H9 (cell line): ENCODE measurements at regions not wholly inside any gene's neighbourhood (a gene's known extent, or its start where the extent isn't known, plus 50 kb on each side); places are given as distances from the start of the nearest gene placed in this dataset.

Experiments used
- DNase-seq: peaks from one replicate; pipeline ENCODE4 v3.0.0-alpha.2; 2017
- H2AFZ ChIP-seq: one replicate; pipeline ENCODE4 v1.6.1; 2013; ENCODE audit warnings: mild to moderate bottlenecking, low read length, control low read depth, moderate library complexity
- H2AK5ac ChIP-seq: 2 replicates; pipeline ENCODE4 v1.6.1; 2013; ENCODE audit warnings: low read length, control low read depth, mixed read lengths; ENCODE audit not compliant: insufficient read length
- H2BK120ac ChIP-seq: one replicate; pipeline ENCODE4 v1.6.1; 2013; ENCODE audit warnings: low read depth, mild to moderate bottlenecking, low read length, control low read depth, inconsistent platforms; ENCODE audit not compliant: poor library complexity, severe bottlenecking
- H2BK12ac ChIP-seq: 2 replicates; pipeline ENCODE4 v1.6.1; 2013; ENCODE audit warnings: low read length, control low read depth, mixed read lengths, low read depth; ENCODE audit not compliant: insufficient read length
- H2BK15ac ChIP-seq: 2 replicates; pipeline ENCODE4 v1.6.1; 2013; ENCODE audit warnings: low read depth, low read length, control low read depth
- H2BK20ac ChIP-seq: one replicate; pipeline ENCODE4 v1.6.1; 2013; ENCODE audit warnings: low read depth, mild to moderate bottlenecking, low read length, control low read depth, inconsistent platforms; ENCODE audit not compliant: poor library complexity, severe bottlenecking
- H2BK5ac ChIP-seq: 2 replicates; pipeline ENCODE4 v1.6.1; 2013; ENCODE audit warnings: low read length, control low read depth, mixed read lengths; ENCODE audit not compliant: insufficient read length
- H3K14ac ChIP-seq: 2 replicates; pipeline ENCODE4 v1.6.1; 2013; ENCODE audit warnings: low read length, control low read depth; ENCODE audit not compliant: insufficient read depth
- H3K18ac ChIP-seq: 2 replicates; pipeline ENCODE4 v1.6.1; 2013; ENCODE audit warnings: low read depth, mild to moderate bottlenecking, mixed read lengths, low read length, control low read depth; ENCODE audit not compliant: insufficient read length
- H3K23ac ChIP-seq: 2 replicates; pipeline ENCODE4 v1.6.1; 2013; ENCODE audit warnings: low read length, control low read depth, mixed read lengths, low read depth; ENCODE audit not compliant: insufficient read length
- H3K23me2 ChIP-seq: 2 replicates; pipeline ENCODE4 v1.6.1; 2013; ENCODE audit warnings: low read depth, mild to moderate bottlenecking, mixed read lengths, low read length, control low read depth; ENCODE audit not compliant: insufficient read length, poor library complexity, severe bottlenecking
- H3K27ac ChIP-seq: 2 replicates; pipeline ENCODE4 v1.5.1; 2013; ENCODE audit warnings: low read length, control low read depth, mixed read lengths, low read depth; ENCODE audit not compliant: insufficient read length
- H3K27me3 ChIP-seq: 2 replicates; pipeline ENCODE4 v1.6.1; 2013; ENCODE audit warnings: low read length, control low read depth, inconsistent platforms; ENCODE audit not compliant: insufficient read depth
- H3K4ac ChIP-seq: 2 replicates; pipeline ENCODE4 v1.6.1; 2013; ENCODE audit warnings: low read depth, mild to moderate bottlenecking, control low read depth, inconsistent platforms, low read length, moderate library complexity
- H3K4me1 ChIP-seq: 2 replicates; pipeline ENCODE4 v1.6.1; 2013; ENCODE audit warnings: low read length, control low read depth, inconsistent platforms; ENCODE audit not compliant: insufficient read depth
- H3K4me2 ChIP-seq: 2 replicates; pipeline ENCODE4 v1.6.1; 2013; ENCODE audit warnings: low read length, control low read depth, mixed read lengths; ENCODE audit not compliant: insufficient read length, insufficient read depth
- H3K56ac ChIP-seq: 2 replicates; pipeline ENCODE4 v1.6.1; 2013; ENCODE audit warnings: low read depth, mild to moderate bottlenecking, mixed read lengths, low read length, control low read depth; ENCODE audit not compliant: insufficient read length
- H3K79me1 ChIP-seq: 2 replicates; pipeline ENCODE4 v1.6.1; 2013; ENCODE audit warnings: low read depth, mild to moderate bottlenecking, moderate library complexity, low read length, control low read depth, inconsistent platforms; ENCODE audit not compliant: insufficient read depth, poor library complexity, severe bottlenecking
- H3K79me2 ChIP-seq: 2 replicates; pipeline ENCODE4 v1.6.1; 2013; ENCODE audit warnings: low read length, control low read depth, inconsistent platforms; ENCODE audit not compliant: insufficient read depth
- H3K9ac ChIP-seq: 2 replicates; pipeline ENCODE4 v1.6.1; 2013; ENCODE audit warnings: low read length, control low read depth, mixed read lengths; ENCODE audit not compliant: insufficient read length; ENCODE audit errors: extremely low read depth
- H3K9me3 ChIP-seq: one replicate; pipeline ENCODE4 v1.6.1; 2013; ENCODE audit warnings: low read depth, low read length, inconsistent platforms; ENCODE audit not compliant: control insufficient read depth
- H3T11ph ChIP-seq: one replicate; pipeline ENCODE4 v1.6.1; 2013; ENCODE audit warnings: mild to moderate bottlenecking, low read length, control low read depth, inconsistent platforms
- H4K20me1 ChIP-seq: one replicate; pipeline ENCODE4 v1.6.1; 2013; ENCODE audit not compliant: control insufficient read depth, insufficient read length, insufficient read depth
- H4K5ac ChIP-seq: 2 replicates; pipeline ENCODE4 v1.6.1; 2013; ENCODE audit warnings: low read depth, mild to moderate bottlenecking, mixed read lengths, low read length, control low read depth; ENCODE audit not compliant: insufficient read length
- H4K8ac ChIP-seq: replicated peaks from 2 replicates; pipeline ENCODE4 v1.6.1; 2013; ENCODE audit warnings: low read length, control low read depth, mixed read lengths, low read depth; ENCODE audit not compliant: insufficient read length
- H4K91ac ChIP-seq: 2 replicates; pipeline ENCODE4 v1.6.1; 2013; ENCODE audit warnings: low read depth, mild to moderate bottlenecking, moderate library complexity, mixed read lengths, low read length, control low read depth; ENCODE audit not compliant: insufficient read length
- H3K27ac Mint-ChIP-seq, 3 experiments: 2 replicates in 2 of 3; 3 replicates in 1 of 3; pipeline ENCODE4 v1.8.0; 2020 to 2021; ENCODE audit warnings: mixed read lengths in 3 of 3, mild to moderate bottlenecking in 1 of 3, moderate library complexity in 1 of 3
- H3K27me3 Mint-ChIP-seq: 2 replicates; pipeline ENCODE4 v1.8.0; 2021; ENCODE audit warnings: low read depth, mild to moderate bottlenecking, moderate library complexity, mixed read lengths
- H3K36me3 Mint-ChIP-seq, 3 experiments: 2 replicates in 2 of 3; 3 replicates in 1 of 3; pipeline ENCODE4 v1.8.0; 2020 to 2021; ENCODE audit warnings: low read depth in 3 of 3, mixed read lengths in 3 of 3; ENCODE audit not compliant: insufficient read depth in 1 of 3
- H3K4me1 Mint-ChIP-seq, 2 experiments: 2 replicates each; pipeline ENCODE4 v1.8.0; 2020; ENCODE audit warnings: mixed read lengths in 2 of 2
- H3K4me3 Mint-ChIP-seq, 2 experiments: 2 replicates in 1 of 2; 3 replicates in 1 of 2; pipeline ENCODE4 v1.8.0; 2020 to 2021; ENCODE audit warnings: mild to moderate bottlenecking in 2 of 2, mixed read lengths in 2 of 2, moderate library complexity in 1 of 2
- H3K9me3 Mint-ChIP-seq, 2 experiments: 2 replicates in 1 of 2; 3 replicates in 1 of 2; pipeline ENCODE4 v1.8.0; 2020; ENCODE audit warnings: mild to moderate bottlenecking in 2 of 2, mixed read lengths in 2 of 2, moderate library complexity in 1 of 2
- WGBS: extraction: QIAGEN DNeasy Blood & Tissue Kit; methylation state at CpG from one replicate; pipeline ENCODE4 v1.1.7; 2013; ENCODE audit warnings: missing lambda C conversion rate, low lambda C conversion rate, mixed read lengths; ENCODE audit not compliant: insufficient read length; ENCODE audit errors: extremely low coverage; 5-methylcytosine and 5-hydroxymethylcytosine counted together
- TF ChIP-seq, protein P1 (sequence below): fragments of 200-600 bp; sonication (generic); conservative IDR thresholded peaks from 3 replicates; pipeline ENCODE4 v1.8.0; 2021; ENCODE audit warnings: antibody characterized with exemption, mild to moderate bottlenecking

GRCh38 chr14:38710196-38710595 is 392.8 kb downstream of the SEC23A start:
- WGBS: no CpG with 5 or more reads among the region's 6 CpGs
- no peak overlapping the region for H3K23ac ChIP-seq
- no peaks in the 10 kb centered on the region for H3K36me3 Mint-ChIP-seq
- H2BK15ac ChIP-seq: no peak overlapping the region
- no peak overlapping the region for H3K56ac ChIP-seq
- H3K27ac ChIP-seq: no peak overlapping the region
- no peak overlapping the region for H3K27ac Mint-ChIP-seq
- H3K9me3 ChIP-seq: no peaks in the 10 kb centered on the region
- no peak overlapping the region for H2AK5ac ChIP-seq
- no peaks in the 10 kb centered on the region for H3K4me1 Mint-ChIP-seq
- H3K4me3 Mint-ChIP-seq: no peak overlapping the region
- H3K9me3 Mint-ChIP-seq: no peaks in the 10 kb centered on the region
- H3K14ac ChIP-seq: no peak overlapping the region
- H3K27me3 Mint-ChIP-seq: no peaks in the 10 kb centered on the region
- no peak overlapping the region for H2BK12ac ChIP-seq
- H2AFZ ChIP-seq: no peak overlapping the region
- no peak overlapping the region for H2BK120ac ChIP-seq
- H4K8ac ChIP-seq: no peak overlapping the region
- no peak overlapping the region for H4K91ac ChIP-seq
- no peak overlapping the region for H4K5ac ChIP-seq
- DNase-seq: no peak
- no peak overlapping the region for H3K9ac ChIP-seq
- no peak overlapping the region for H3K18ac ChIP-seq
- H3K4ac ChIP-seq: no peak overlapping the region
- H3K79me1 ChIP-seq: no peaks in the 10 kb centered on the region
- H3K79me2 ChIP-seq: no peaks in the 10 kb centered on the region
- TF ChIP-seq, protein P1, sequence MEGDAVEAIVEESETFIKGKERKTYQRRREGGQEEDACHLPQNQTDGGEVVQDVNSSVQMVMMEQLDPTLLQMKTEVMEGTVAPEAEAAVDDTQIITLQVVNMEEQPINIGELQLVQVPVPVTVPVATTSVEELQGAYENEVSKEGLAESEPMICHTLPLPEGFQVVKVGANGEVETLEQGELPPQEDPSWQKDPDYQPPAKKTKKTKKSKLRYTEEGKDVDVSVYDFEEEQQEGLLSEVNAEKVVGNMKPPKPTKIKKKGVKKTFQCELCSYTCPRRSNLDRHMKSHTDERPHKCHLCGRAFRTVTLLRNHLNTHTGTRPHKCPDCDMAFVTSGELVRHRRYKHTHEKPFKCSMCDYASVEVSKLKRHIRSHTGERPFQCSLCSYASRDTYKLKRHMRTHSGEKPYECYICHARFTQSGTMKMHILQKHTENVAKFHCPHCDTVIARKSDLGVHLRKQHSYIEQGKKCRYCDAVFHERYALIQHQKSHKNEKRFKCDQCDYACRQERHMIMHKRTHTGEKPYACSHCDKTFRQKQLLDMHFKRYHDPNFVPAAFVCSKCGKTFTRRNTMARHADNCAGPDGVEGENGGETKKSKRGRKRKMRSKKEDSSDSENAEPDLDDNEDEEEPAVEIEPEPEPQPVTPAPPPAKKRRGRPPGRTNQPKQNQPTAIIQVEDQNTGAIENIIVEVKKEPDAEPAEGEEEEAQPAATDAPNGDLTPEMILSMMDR: no peak
- no peaks in the 10 kb centered on the region for H3K23me2 ChIP-seq
- no peak overlapping the region for H3K4me2 ChIP-seq
- H2BK20ac ChIP-seq: no peak overlapping the region
- H2BK5ac ChIP-seq: no peak overlapping the region
- no peaks in the 10 kb centered on the region for H3K27me3 ChIP-seq
- H4K20me1 ChIP-seq: no peaks in the 10 kb centered on the region
- H3K4me1 ChIP-seq: no peaks in the 10 kb centered on the region
- no peak overlapping the region for H3T11ph ChIP-seq
